K562 (cell line): ENCODE measurements at regions not wholly inside any gene's neighbourhood (a gene's known extent, or its start where the extent isn't known, plus 50 kb on each side); places are given as distances from the start of the nearest gene placed in this dataset.

ENCODE experiments used
- E4F1 ChIP-seq: fragments of 250-450 bp; sonication (Bioruptor Pico); IDR thresholded peaks from 2 replicates; pipeline ENCODE4 v1.5.0; 2021; ENCODE audit warnings: mild to moderate bottlenecking, borderline replicate concordance
- EP300 ChIP-seq: IDR thresholded peaks from 2 replicates; pipeline ENCODE4 v1.6.1; 2012; ENCODE audit warnings: low read length, improper control_type of control experiment
- JUN ChIP-seq, 2 experiments: sonication (generic) in 1 of 2; formaldehyde crosslinking in 1 of 2; IDR thresholded peaks; 2 replicates each; pipeline versions ENCODE4 v1.6.1 to v1.8.0; 2012 to 2022; ENCODE audit warnings: borderline replicate concordance in 2 of 2, mild to moderate bottlenecking in 2 of 2, improper control_type of control experiment in 1 of 2, low read depth in 1 of 2, low read length in 1 of 2, missing genetic modification reagents in 1 of 2
- MAZ ChIP-seq, 2 experiments: fragments of 450-650 bp in 1 of 2; sonication (generic) in 1 of 2; formaldehyde crosslinking; IDR thresholded peaks in 1 of 2; conservative IDR thresholded peaks in 1 of 2; 2 replicates each; pipeline versions ENCODE4 v1.4.0 to v1.5.0; 2020; ENCODE audit warnings: mild to moderate bottlenecking in 1 of 2, missing genetic modification reagents in 1 of 2
- POLR2G ChIP-seq: fragments of 200-400 bp; formaldehyde crosslinking; IDR thresholded peaks from 2 replicates; pipeline ENCODE4 v1.6.1; 2017; ENCODE audit warnings: low read depth, mild to moderate bottlenecking, antibody characterized with exemption, low read length, moderate library complexity
- XRCC4 ChIP-seq: IDR thresholded peaks from one replicate; pipeline ENCODE4 v1.6.1; 2011; ENCODE audit not compliant: insufficient read depth, insufficient read length; ENCODE audit errors: extremely low read depth
- ZBTB49 ChIP-seq: sonication (generic); formaldehyde crosslinking; IDR thresholded peaks from 2 replicates; pipeline ENCODE4 v1.8.0; 2022; ENCODE audit warnings: missing genetic modification reagents, mild to moderate bottlenecking, borderline replicate concordance
- TF ChIP-seq, protein P1 (sequence below), 2 experiments: IDR thresholded peaks; 2 replicates each; pipeline ENCODE4 v1.6.1; 2012; ENCODE audit warnings: improper control_type of control experiment in 2 of 2, low read depth in 2 of 2, low read length in 2 of 2, borderline replicate concordance in 1 of 2
- TF ChIP-seq, protein P2 (sequence below), 2 experiments: fragments of 250-450 bp in 1 of 2; fragments of 450-650 bp in 1 of 2; sonication (Bioruptor Pico) in 1 of 2; IDR thresholded peaks; 2 replicates each; pipeline versions ENCODE4 v1.6.1 to v1.8.0; 2016 to 2021; ENCODE audit warnings: mild to moderate bottlenecking in 2 of 2, moderate library complexity in 2 of 2, missing compliant biosample characterization in 1 of 2, missing genetic modification characterization in 1 of 2

- TF ChIP-seq JUN (IDR thresholded peaks at IDR 0.05; ENCODE audit: borderline replicate concordance, low read depth, low read length) (no peak), JUN (CRISPR knock-in tag; IDR thresholded peaks at IDR 0.05; ENCODE audit: borderline replicate concordance) (no peak), POLR2G (no peak), EP300 (no peak), ZBTB49 (CRISPR knock-in tag) (no peak), XRCC4 (no peak), E4F1 (no peak), MAZ (CRISPR knock-in tag; conservative IDR thresholded peaks at IDR 0.05 in 1 of 2, IDR thresholded peaks at IDR 0.05 in 1 of 2) (no peak)
- TF ChIP-seq, protein P1, sequence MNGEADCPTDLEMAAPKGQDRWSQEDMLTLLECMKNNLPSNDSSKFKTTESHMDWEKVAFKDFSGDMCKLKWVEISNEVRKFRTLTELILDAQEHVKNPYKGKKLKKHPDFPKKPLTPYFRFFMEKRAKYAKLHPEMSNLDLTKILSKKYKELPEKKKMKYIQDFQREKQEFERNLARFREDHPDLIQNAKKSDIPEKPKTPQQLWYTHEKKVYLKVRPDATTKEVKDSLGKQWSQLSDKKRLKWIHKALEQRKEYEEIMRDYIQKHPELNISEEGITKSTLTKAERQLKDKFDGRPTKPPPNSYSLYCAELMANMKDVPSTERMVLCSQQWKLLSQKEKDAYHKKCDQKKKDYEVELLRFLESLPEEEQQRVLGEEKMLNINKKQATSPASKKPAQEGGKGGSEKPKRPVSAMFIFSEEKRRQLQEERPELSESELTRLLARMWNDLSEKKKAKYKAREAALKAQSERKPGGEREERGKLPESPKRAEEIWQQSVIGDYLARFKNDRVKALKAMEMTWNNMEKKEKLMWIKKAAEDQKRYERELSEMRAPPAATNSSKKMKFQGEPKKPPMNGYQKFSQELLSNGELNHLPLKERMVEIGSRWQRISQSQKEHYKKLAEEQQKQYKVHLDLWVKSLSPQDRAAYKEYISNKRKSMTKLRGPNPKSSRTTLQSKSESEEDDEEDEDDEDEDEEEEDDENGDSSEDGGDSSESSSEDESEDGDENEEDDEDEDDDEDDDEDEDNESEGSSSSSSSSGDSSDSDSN (IDR thresholded peaks at IDR 0.05; ENCODE audit: borderline replicate concordance in 1 of 2, low read depth in 2 of 2, low read length in 2 of 2): no peak
- TF ChIP-seq, protein P2, sequence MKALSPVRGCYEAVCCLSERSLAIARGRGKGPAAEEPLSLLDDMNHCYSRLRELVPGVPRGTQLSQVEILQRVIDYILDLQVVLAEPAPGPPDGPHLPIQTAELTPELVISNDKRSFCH (CRISPR knock-in tag; IDR thresholded peaks at IDR 0.05): no peak
- TF ChIP-seq, protein P2 (tag; IDR thresholded peaks at IDR 0.05): no peak
These were observed 86.8 kb upstream of the NR2F2 start for GRCh38 chr15:96243701-96244100.
